ENCODE measurements at regions not wholly inside any gene's neighbourhood (a gene's known extent, or its start where the extent isn't known, plus 50 kb on each side); places are given as distances from the start of the nearest gene placed in this dataset.

DNA sequence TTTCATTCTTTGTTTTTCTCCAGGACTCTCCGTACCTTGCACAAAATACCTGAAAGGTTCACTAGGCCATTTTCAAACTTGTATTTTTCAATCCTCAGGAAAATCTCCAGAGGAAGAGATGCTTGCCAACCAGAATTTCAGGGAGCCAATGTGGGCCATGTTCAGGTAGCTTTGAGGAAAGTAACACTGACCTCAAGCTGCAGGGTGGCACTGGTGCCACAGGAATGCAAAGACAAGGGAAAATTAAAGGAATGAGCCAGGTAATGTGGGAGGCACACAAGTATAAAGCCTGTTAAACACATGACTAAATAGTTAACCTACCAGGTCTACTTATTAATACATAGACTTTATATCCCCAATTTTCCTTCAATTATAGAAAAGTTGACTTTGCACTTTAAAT, 51.9 kb upstream of the GAP43 start:
- TF ChIP-seq, protein P1, sequence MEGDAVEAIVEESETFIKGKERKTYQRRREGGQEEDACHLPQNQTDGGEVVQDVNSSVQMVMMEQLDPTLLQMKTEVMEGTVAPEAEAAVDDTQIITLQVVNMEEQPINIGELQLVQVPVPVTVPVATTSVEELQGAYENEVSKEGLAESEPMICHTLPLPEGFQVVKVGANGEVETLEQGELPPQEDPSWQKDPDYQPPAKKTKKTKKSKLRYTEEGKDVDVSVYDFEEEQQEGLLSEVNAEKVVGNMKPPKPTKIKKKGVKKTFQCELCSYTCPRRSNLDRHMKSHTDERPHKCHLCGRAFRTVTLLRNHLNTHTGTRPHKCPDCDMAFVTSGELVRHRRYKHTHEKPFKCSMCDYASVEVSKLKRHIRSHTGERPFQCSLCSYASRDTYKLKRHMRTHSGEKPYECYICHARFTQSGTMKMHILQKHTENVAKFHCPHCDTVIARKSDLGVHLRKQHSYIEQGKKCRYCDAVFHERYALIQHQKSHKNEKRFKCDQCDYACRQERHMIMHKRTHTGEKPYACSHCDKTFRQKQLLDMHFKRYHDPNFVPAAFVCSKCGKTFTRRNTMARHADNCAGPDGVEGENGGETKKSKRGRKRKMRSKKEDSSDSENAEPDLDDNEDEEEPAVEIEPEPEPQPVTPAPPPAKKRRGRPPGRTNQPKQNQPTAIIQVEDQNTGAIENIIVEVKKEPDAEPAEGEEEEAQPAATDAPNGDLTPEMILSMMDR (IDR thresholded peaks at IDR 0.05), result no peak
- TF ChIP-seq POLR2A (IDR thresholded peaks at IDR 0.05), result no peak
- no peak for TF ChIP-seq EP300 (IDR thresholded peaks at IDR 0.05)

All from stomach (tissue), 4 donors.